Renal cortex interstitium (tissue), 11 donors: ENCODE measurements at regions not wholly inside any gene's neighbourhood (a gene's known extent, or its start where the extent isn't known, plus 50 kb on each side); places are given as distances from the start of the nearest gene placed in this dataset.
"Not testable (repeated sequence)": the region's sequence is repeated elsewhere in the genome, so short reads cannot be mapped to it uniquely, and the experiment has no call there.

ENCODE experiments used
- DNase-seq, 11 donors: peaks; one replicate each; pipeline ENCODE4 v3.0.0-alpha.2; 2013; ENCODE audit warnings: low read depth in 9 of 11, low spot score in 4 of 11; ENCODE audit errors: extremely low read depth in 1 of 11

- DNase-seq: no peak
Measured at GRCh38 chr12:31906557-31907301, 52.5 kb upstream of the RESF1 start.

GRCh38 chr12:31903025-31903424 is 56.2 kb upstream of the RESF1 start:
- DNase-seq: no peak

- DNase-seq: no peak
Measured at GRCh38 chr12:31900271-31900670, 58.9 kb upstream of the RESF1 start.

GRCh38 chr12:31899109-31899508 is 60.1 kb upstream of the RESF1 start:
- no peak for DNase-seq

- DNase-seq: peak in 1 of 11 donors; percentile 23
Measured at GRCh38 chr12:31897781-31898503, 61.3 kb upstream of the RESF1 start.

- not testable (repeated sequence) for DNase-seq
Measured at GRCh38 chr12:31897092-31897491, 62.1 kb upstream of the RESF1 start.

- DNase-seq: no peak
Measured at GRCh38 chr12:31896514-31897039, 62.6 kb upstream of the RESF1 start.

GRCh38 chr12:31895449-31896150 is 63.6 kb upstream of the RESF1 start:
- DNase-seq: no peak

- no peak for DNase-seq
Measured at GRCh38 chr12:31890295-31891285, 68.6 kb upstream of the RESF1 start.

GRCh38 chr12:31887109-31887811 is 72.0 kb upstream of the RESF1 start:
- DNase-seq: no peak

- DNase-seq: not testable (repeated sequence)
Measured at GRCh38 chr12:31882682-31883081, 76.5 kb upstream of the RESF1 start.

GRCh38 chr12:31880340-31880739 is 78.9 kb upstream of the RESF1 start:
- DNase-seq: no peak

- no peak for DNase-seq
Measured at GRCh38 chr12:31877884-31878283, 81.3 kb upstream of the RESF1 start.

GRCh38 chr12:31876568-31877424 is 82.4 kb upstream of the RESF1 start:
- DNase-seq: no peak

GRCh38 chr12:31875609-31875964 is 83.6 kb upstream of the RESF1 start:
- DNase-seq: no peak

- no peak for DNase-seq
Measured at GRCh38 chr12:31874961-31875608, 84.1 kb upstream of the RESF1 start.
